Smooth muscle cell (in vitro differentiated cells): ENCODE measurements at regions not wholly inside any gene's neighbourhood (a gene's known extent, or its start where the extent isn't known, plus 50 kb on each side); places are given as distances from the start of the nearest gene placed in this dataset.

Experiments used
- DNase-seq: peaks from one replicate; lab custom pipeline; 2025; ENCODE audit not compliant: unreplicated experiment; lab: John Stamatoyannopoulos, UW
- H2AFZ ChIP-seq: fragments of 200-600 bp; sonication (generic); 2 replicates; pipeline ENCODE4 v1.6.0; 2016; ENCODE audit warnings: antibody characterized with exemption, low read depth, mild to moderate bottlenecking
- H3F3A ChIP-seq: fragments of 200-600 bp; sonication (generic); 2 replicates; pipeline ENCODE4 v1.6.0; 2017; ENCODE audit warnings: antibody characterized with exemption, low read depth
- H3K27ac ChIP-seq: fragments of 200-600 bp; sonication (generic); 2 replicates; pipeline ENCODE4 v1.5.1; 2016; ENCODE audit warnings: low read depth, mild to moderate bottlenecking
- H3K27me3 ChIP-seq: fragments of 200-600 bp; sonication (generic); 2 replicates; pipeline ENCODE4 v1.6.1; 2016; ENCODE audit warnings: low read depth, mild to moderate bottlenecking
- H3K36me3 ChIP-seq: fragments of 200-600 bp; sonication (generic); 2 replicates; pipeline ENCODE4 v1.5.1; 2016; ENCODE audit warnings: low read depth
- H3K4me1 ChIP-seq: fragments of 200-600 bp; sonication (generic); 2 replicates; pipeline ENCODE4 v1.5.1; 2016; ENCODE audit warnings: low read depth
- H3K4me2 ChIP-seq: fragments of 200-600 bp; sonication (generic); 2 replicates; pipeline ENCODE4 v1.6.0; 2016; ENCODE audit warnings: mild to moderate bottlenecking
- H3K4me3 ChIP-seq: fragments of 200-600 bp; sonication (generic); 2 replicates; pipeline ENCODE4 v1.5.1; 2016; ENCODE audit warnings: mild to moderate bottlenecking
- H3K79me2 ChIP-seq: fragments of 200-600 bp; sonication (generic); 2 replicates; pipeline ENCODE4 v1.6.0; 2016; ENCODE audit warnings: low read depth, mild to moderate bottlenecking
- H3K9ac ChIP-seq: fragments of 200-600 bp; sonication (generic); 2 replicates; pipeline ENCODE4 v1.6.0; 2016; ENCODE audit warnings: low read depth
- H3K9me3 ChIP-seq: fragments of 200-600 bp; sonication (generic); replicated peaks from 2 replicates; pipeline ENCODE4 v1.5.1; 2016; ENCODE audit warnings: low read depth
- H4K20me1 ChIP-seq: fragments of 200-600 bp; sonication (generic); 2 replicates; pipeline ENCODE4 v1.6.0; 2016; ENCODE audit warnings: low read depth
- WGBS: methylation state at CpG from one replicate; pipeline ENCODE4 v1.1.7; 2016; ENCODE audit warnings: low lambda C conversion rate; 5-methylcytosine and 5-hydroxymethylcytosine counted together
- TF ChIP-seq, protein P1 (sequence below): fragments of 200-600 bp; sonication (generic); IDR thresholded peaks from 2 replicates; pipeline ENCODE4 v1.5.1; 2017; ENCODE audit warnings: borderline replicate concordance, mild to moderate bottlenecking, antibody characterized with exemption; ENCODE audit not compliant: insufficient read depth, poor library complexity, severe bottlenecking

DNA sequence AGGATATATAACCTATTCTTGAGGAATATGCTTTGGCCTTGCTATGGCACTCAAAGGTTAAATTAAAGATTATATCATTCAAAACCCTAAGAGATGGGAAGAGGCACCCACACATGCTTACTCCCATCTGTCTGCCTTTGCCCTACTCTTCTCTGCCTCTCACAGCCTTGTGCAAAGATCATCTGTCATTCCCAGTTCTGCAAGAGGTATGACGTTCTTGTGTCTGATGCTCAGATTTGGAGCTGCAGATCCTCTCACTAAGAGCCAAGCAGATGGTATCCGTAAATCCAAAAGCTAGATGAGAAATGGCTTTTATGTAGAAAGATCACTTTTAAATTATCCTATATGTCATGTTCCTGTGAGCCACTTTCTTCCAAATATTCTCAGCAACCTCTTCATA lies 112.0 kb downstream of the GPR63 start:
- TF ChIP-seq, protein P1, sequence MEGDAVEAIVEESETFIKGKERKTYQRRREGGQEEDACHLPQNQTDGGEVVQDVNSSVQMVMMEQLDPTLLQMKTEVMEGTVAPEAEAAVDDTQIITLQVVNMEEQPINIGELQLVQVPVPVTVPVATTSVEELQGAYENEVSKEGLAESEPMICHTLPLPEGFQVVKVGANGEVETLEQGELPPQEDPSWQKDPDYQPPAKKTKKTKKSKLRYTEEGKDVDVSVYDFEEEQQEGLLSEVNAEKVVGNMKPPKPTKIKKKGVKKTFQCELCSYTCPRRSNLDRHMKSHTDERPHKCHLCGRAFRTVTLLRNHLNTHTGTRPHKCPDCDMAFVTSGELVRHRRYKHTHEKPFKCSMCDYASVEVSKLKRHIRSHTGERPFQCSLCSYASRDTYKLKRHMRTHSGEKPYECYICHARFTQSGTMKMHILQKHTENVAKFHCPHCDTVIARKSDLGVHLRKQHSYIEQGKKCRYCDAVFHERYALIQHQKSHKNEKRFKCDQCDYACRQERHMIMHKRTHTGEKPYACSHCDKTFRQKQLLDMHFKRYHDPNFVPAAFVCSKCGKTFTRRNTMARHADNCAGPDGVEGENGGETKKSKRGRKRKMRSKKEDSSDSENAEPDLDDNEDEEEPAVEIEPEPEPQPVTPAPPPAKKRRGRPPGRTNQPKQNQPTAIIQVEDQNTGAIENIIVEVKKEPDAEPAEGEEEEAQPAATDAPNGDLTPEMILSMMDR: no peak
- H3K27ac ChIP-seq: no peak overlapping the region
- DNase-seq: no peak
- no peaks in the 10 kb centered on the region for H3K79me2 ChIP-seq
- no peaks in the 10 kb centered on the region for H3K4me1 ChIP-seq
- WGBS: 91% methylated on average over 2 of the region's 2 CpGs
- H3K9me3 ChIP-seq: no peaks in the 10 kb centered on the region
- H3F3A ChIP-seq: no peaks in the 10 kb centered on the region
- no peak overlapping the region for H3K4me3 ChIP-seq
- H3K9ac ChIP-seq: no peak overlapping the region
- no peaks in the 10 kb centered on the region for H4K20me1 ChIP-seq
- H3K36me3 ChIP-seq: no peaks in the 10 kb centered on the region
- no peak overlapping the region for H3K4me2 ChIP-seq
- H3K27me3 ChIP-seq: no peaks in the 10 kb centered on the region
- H2AFZ ChIP-seq: no peak overlapping the region

DNA sequence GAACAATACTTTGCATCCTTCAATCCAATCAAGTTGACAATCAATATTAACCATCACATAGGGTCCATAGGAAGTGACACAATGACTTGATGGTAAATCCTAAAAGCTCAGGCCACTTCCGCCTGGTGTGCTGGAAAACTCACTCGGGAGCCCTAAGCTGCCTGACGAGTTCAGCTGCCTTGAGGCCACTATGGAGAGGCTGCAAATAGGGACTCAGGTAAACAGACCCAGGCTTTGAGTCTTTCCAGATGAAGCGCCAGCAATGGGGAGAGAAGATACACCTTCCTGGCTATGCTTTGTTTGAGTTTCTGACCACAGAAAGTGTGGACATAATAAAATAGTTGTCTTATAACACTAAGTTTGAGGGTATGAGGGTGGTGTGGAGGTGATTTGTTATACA lies 112.6 kb downstream of the GPR63 start:
- Histone ChIP-seq H3K79me2 (no peaks in the 10 kb centered on the region), H3K36me3 (no peaks in the 10 kb centered on the region), H3K9me3 (no peaks in the 10 kb centered on the region), H3K4me3 (no peak overlapping the region), H3K4me1 (no peaks in the 10 kb centered on the region), H3F3A (no peaks in the 10 kb centered on the region), H3K27me3 (no peaks in the 10 kb centered on the region), H3K4me2 (no peak overlapping the region), H4K20me1 (no peaks in the 10 kb centered on the region), H3K27ac (no peak overlapping the region), H3K9ac (no peak overlapping the region), H2AFZ (no peak overlapping the region)
- DNase-seq: no peak
- TF ChIP-seq, protein P1: no peak
- 75% methylated on average over 4 of the region's 4 CpGs for WGBS

DNA sequence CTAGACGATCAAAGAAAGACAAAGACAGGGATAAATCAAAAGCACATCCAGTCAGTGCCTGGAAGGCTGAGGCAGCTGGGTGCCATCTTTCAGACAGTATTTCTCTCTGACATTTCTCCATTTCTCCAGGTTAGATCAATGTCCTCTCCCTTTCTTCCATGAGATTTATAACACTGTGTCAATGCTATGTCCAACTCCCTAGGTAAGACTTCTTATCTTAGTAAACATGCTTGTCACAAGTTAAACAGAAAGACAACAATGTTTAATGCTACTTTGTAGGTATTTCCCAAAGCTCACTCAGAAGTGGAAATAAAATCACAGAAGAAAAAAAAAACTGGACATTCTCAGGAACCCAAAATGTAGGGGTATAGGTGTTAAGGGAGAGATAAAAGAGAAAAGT lies 113.9 kb downstream of the GPR63 start:
- no peaks in the 10 kb centered on the region for H4K20me1 ChIP-seq
- H3K4me3 ChIP-seq: no peak overlapping the region

GRCh38 chr6:96721227-96721626 lies 116.0 kb downstream of the GPR63 start:
- WGBS: 94% methylated on average over 2 of the region's 2 CpGs
- H3K4me2 ChIP-seq: no peak overlapping the region
- TF ChIP-seq, protein P1: no peak
- H3K27me3 ChIP-seq: no peaks in the 10 kb centered on the region
- H3K9me3 ChIP-seq: no peaks in the 10 kb centered on the region
- H4K20me1 ChIP-seq: no peaks in the 10 kb centered on the region
- no peak overlapping the region for H3K4me3 ChIP-seq
- no peak overlapping the region for H2AFZ ChIP-seq
- H3K27ac ChIP-seq: no peak overlapping the region
- H3K36me3 ChIP-seq: no peaks in the 10 kb centered on the region
- no peaks in the 10 kb centered on the region for H3F3A ChIP-seq
- no peak overlapping the region for H3K9ac ChIP-seq
- no peaks in the 10 kb centered on the region for H3K4me1 ChIP-seq
- H3K79me2 ChIP-seq: no peaks in the 10 kb centered on the region
- no peak for DNase-seq

More for the DNA sequence above, 113.9 kb downstream of the GPR63 start:
- H3K4me2 ChIP-seq: no peak overlapping the region
- H2AFZ ChIP-seq: no peak overlapping the region
- no peak overlapping the region for H3K9ac ChIP-seq
- TF ChIP-seq, protein P1: no peak
- no peaks in the 10 kb centered on the region for H3K79me2 ChIP-seq
- no peaks in the 10 kb centered on the region for H3K4me1 ChIP-seq
- no peaks in the 10 kb centered on the region for H3F3A ChIP-seq
- no peaks in the 10 kb centered on the region for H3K9me3 ChIP-seq
- H3K27me3 ChIP-seq: no peaks in the 10 kb centered on the region
- WGBS: 95% methylated on average over 1 of the region's 1 CpG
- no peak for DNase-seq
- no peaks in the 10 kb centered on the region for H3K36me3 ChIP-seq
- H3K27ac ChIP-seq: no peak overlapping the region
